ENCODE measurements at regions not wholly inside any gene's neighbourhood (a gene's known extent, or its start where the extent isn't known, plus 50 kb on each side); places are given as distances from the start of the nearest gene placed in this dataset.

GRCh38 chr10:27440478-27440877, 63.6 kb upstream of the RAB18 start:
- TF ChIP-seq CTCF (IDR thresholded peaks at IDR 0.05) = no peak
- no peak for TF ChIP-seq POLR2AphosphoS5 (IDR thresholded peaks at IDR 0.05; ENCODE audit: low read depth, low read length)
- TF ChIP-seq SIN3A (IDR thresholded peaks at IDR 0.05; ENCODE audit: borderline replicate concordance, insufficient read depth, low read depth, low read length) = no peak
- TF ChIP-seq TCF7L2 (IDR thresholded peaks at IDR 0.05; ENCODE audit: low read depth, low read length) = no peak
- no peak for TF ChIP-seq REST (IDR thresholded peaks at IDR 0.05; ENCODE audit: insufficient read depth in 1 of 2, low read depth in 2 of 2, low read length in 1 of 2)
